Frontal cortex (tissue), 3 donors: ENCODE measurements at regions not wholly inside any gene's neighbourhood (a gene's known extent, or its start where the extent isn't known, plus 50 kb on each side); places are given as distances from the start of the nearest gene placed in this dataset.

Experiments used
- DNase-seq, 2 donors: peaks; one replicate each; pipeline ENCODE4 v3.0.0; 2012; ENCODE audit warnings: low spot score in 2 of 2
- FAIRE-seq: peaks from 2 replicates; lab custom pipeline; 2012; peaks lifted over from hg19 to GRCh38; lab: Jason Lieb, UNC
- donor health status: control.
- donor health status: control.
- donor health status: control.

DNA sequence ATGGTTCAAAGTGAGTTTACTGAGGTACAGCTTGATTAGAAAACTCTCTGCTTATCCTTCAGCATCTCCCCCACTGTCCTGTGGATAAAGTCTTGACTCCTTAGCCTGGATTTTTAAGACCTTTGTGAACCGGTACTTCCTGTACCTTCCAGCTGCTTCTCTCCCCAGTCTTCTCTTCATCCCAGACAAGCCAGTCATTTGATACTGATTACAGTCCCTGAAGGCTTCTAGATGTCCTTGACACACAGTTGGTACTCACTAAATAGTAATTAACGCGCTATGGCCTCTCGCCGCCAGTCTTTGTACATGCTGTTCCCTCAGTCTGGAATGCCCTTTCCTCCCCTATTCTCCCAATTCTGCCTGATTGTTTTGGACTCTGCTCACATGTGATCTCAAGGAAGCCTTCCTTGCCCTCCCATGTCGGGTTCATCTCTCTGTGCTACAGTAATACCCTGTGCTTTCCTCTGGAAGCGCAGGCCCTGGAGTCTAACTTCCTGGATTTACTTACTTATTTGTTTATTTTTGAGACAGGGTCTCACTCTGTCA is 50.6 kb upstream of the PTGR2 start:
- DNase-seq (no peak), FAIRE-seq (no peak)

DNA sequence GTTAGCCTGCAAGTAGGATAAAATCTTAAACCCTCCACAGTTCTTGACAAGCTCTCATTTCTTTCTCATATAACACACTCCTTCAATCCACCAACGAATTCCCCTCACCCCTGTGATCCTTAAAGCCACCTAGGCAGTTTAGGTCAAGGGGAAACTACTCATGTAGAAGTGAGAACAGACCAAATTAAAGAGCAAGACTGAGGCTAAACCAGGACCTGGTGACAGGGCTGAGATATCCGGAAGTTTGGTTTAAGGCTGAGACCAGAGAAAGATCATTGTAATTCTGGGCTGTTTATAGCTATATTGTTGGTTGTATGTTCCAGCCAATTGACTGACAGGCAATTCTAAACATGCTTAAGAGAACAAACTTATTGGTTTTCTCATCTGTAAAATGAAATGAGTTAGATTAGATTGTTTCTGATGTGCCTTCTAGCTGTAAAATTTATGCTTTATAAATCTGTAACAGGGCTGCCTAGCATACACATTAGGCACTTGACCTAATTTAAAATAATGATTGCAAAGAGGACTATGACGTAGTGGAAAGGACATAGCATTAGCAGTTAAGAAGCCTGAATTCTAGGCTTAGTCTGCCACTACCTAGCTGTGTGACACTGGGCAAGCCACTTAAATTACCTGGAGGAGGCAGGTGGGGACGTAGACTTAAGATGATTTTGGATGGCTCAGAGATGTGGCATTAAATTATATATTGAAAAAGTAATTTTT is 53.9 kb upstream of the PTGR2 start:
- FAIRE-seq (no peak), DNase-seq (no peak)

DNA sequence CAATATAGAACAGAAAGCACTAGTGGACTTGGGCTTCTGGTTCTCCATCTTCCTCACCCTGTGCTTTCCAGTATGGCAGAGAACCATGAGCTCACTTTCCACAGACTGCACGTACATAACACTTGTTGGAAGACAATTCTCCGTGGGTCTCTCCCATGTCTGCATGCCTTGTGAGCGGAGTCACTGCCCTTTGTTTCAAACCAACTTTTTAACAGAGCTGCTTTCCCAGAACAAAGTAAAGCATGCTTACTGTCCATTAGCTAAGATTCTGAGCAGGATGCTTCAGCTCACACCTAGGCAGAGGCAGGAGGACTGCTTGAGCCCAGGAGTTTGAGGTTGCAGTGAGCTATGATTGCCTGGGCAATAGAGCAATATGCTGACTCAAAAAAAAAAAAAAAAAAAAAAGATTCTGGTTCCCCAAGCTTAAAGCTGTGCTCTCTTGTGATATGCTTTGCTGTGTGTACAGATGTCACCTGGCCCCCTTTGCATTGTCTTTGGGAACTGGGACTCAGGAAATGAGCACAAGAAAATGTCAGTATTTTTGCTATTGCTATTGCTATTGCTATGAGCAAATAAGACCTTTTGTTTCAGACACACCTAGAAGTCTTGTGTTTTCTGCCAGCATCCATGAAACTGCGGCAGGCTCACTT is 54.6 kb upstream of the PTGR2 start:
- DNase-seq, result no peak
- FAIRE-seq, result no peak

GRCh38 chr14:73796415-73796814 is 55.2 kb upstream of the PTGR2 start:
- FAIRE-seq, result no peak
- no peak for DNase-seq

- DNase-seq (no peak), FAIRE-seq (no peak)
These were observed 55.7 kb upstream of the PTGR2 start for GRCh38 chr14:73795974-73796373.

- DNase-seq (no peak), FAIRE-seq (no peak)
These were observed 56.2 kb upstream of the PTGR2 start for GRCh38 chr14:73795466-73795865.

GRCh38 chr14:73794146-73794545 is 57.5 kb upstream of the PTGR2 start:
- DNase-seq (no peak), FAIRE-seq (no peak)

DNA sequence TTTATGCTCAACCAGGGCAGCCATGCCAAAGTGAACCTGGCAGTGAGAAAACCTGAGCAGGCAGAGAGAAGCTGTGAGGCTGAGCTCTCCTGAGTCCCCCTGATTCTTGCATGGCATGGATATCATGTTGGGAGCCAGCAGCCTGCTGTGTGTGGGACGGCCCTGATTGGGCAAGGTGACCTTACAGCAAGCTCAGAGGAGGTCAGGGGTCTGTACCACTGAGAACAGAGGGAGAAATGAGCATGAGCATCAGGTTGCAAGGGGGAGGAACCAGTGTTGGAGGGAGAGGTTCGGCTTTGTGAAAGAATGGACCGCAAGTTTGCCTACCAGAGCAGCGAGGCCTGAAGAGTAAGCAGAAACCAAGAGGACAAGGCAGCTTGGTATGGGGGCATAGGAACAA is 59.1 kb upstream of the PTGR2 start:
- no peak for FAIRE-seq

GRCh38 chr14:73789989-73790581 is 61.5 kb upstream of the PTGR2 start:
- FAIRE-seq, result no peak
- peak; percentile 52 to 54 for DNase-seq

More for the DNA sequence above, 59.1 kb upstream of the PTGR2 start:
- DNase-seq, result no peak

DNA sequence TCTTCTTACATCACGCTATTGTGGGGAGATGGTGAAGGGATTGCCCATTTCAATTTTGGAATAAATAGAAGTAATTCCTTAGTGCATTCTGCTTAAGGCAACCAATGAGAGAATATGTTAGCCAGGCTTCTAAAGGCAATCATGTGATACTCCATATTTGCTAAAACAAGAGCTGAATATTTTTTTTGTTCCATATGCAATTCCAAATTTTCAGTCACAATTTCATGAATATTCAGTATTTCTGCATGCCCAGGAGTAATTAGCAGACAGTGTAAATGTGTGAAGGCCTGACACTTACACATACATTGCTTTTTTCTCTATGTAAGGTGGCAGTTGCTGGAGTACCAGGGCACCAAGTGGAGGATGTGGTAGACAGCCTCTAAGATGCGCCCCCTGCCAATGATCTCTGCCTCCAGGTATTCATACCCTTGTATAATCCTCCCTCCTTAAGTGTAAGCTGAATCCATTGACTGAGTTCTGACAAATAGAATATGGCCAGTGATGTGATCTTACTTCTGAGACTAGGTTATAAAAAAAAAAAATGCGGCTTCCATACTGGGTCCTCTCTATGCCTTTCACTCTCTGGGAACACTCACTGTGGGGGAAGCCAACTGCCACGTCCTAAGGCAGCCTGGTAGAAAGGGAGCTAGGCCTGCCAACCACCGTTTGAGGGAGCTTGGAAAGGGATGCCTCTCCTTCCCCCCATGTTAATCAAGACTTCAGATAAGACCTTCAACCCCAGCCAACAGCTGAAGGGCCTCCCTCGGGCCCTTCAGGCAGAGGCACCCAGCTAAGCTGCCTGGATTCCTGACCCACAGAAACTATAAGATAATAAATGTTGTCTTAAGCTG is 62.7 kb upstream of the PTGR2 start:
- no peak for DNase-seq
- no peak for FAIRE-seq

GRCh38 chr14:73788317-73788598 is 63.4 kb upstream of the PTGR2 start:
- DNase-seq, result no peak
- FAIRE-seq, result no peak

DNA sequence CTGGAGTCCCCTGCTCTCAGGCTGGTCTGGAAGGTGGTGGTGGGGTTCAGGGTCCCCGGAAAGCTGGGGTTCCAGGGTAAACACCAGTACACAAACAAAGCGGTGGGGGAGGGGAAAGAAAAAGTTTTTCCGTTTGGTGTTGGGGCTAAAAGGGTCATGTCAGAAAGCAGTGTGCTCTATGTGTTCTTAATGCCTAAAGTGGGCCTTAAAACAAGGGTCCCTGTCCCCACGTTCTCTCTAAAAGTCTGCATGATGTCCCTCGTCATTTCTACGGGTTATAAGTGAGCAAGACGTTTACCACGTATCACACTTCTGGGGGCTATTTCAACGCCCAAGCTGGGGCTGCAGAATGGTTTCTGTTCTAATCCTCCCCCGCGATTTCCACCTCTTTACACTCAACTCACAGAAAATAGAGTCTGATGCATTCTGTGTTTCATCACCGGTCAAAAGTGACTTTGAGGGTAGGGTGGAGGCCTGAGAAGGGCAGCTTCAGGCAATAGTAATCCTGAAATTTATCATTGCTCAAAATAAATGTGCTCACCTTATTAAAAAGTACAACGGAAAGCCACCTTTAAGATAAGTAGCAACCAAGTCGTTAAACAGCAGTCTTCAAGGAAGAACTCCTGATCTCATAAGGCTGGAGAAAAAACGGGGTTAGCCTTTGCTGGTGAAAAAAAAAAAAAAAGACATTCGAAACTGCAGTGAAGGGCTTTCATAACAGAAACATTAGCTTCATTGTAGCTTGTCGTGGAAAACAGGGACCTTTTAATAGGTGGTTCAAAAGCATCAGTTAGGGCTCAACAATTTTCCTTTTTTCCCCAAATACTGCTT is 63.9 kb upstream of the PTGR2 start:
- no peak for DNase-seq
- FAIRE-seq, result no peak

- no peak for FAIRE-seq
- DNase-seq, result peak; percentile 60 to 80
These were observed 64.8 kb upstream of the PTGR2 start for GRCh38 chr14:73786636-73787485.

DNA sequence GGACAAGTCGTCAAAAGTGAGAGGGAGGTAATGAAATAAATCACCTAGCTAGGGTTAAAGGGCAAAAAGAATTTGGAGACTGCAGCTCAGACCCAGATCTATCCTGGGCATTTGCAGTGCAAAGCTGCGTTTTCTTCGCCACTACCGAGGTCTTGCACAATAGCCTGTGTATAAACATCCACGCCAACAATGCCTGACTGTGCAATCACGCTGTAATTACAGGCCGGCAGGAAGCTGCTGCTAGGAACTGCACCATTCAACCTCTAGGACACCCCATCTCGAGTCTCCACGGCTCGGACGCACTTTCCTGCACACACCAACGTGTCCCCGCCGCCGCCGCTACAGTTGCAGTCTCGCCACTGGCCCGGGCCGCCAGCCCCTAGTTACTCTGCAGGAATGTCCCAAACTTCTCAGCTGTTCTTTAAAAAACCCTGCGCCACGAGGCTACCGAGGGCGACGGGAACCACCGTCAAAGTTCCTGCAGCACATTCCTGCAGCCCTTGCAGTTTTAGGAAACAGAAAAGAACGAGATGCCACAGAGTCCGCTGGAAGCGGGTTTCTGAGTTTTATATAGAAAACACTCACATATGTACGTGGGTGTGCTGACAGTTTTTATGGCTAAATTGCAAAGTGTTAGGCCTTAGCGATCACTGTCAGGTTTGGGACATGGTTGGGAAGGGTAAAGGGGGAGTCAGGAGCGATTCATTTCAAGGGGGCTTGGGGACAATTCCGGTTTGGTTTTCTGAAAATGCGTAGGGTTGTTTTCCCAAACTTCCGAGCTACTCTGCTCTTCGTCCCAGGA is 65.6 kb upstream of the PTGR2 start:
- FAIRE-seq, result no peak
- peak in 1 of 2 donors; percentile 47 for DNase-seq

DNA sequence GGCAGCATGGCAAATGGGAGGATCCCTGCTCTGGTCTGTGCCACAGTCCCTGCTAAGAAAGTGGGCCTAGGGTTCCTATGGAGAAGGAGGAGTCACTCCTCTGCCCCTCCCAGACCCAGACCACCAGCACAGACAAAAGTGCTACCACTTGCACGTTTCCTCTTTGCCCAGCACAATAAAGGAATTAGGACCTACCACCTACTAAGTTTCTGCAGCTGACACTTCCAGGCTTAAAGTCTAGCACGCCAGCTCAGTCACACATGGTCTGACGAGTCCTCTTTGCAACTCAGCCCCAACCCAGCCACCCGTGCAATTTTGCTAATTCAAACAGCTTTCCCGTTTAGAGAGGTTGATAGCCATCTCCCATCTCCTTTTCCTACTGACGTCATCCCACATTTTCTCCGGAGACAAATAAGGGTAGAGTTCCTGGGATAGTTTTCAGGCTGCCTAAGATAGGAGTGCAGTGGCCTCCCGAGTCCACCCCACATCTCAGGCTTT is 66.2 kb upstream of the PTGR2 start:
- FAIRE-seq (no peak), DNase-seq (no peak)

DNA sequence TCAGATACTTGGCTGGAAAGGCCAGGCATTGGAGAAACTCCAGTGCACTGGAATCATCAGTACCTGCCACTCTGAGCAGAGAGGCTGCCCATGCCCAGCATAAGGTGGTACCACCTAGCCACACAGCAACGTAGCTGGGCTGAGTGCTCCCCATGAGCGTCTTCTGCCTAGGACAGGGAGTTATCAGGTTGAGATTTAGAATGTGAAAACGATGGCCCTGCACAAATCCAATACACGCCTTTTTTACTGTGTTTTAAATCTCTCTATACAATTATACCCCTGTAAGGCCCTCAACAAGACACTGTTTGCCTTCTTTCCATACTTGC is 66.7 kb upstream of the PTGR2 start:
- FAIRE-seq, result no peak

DNA sequence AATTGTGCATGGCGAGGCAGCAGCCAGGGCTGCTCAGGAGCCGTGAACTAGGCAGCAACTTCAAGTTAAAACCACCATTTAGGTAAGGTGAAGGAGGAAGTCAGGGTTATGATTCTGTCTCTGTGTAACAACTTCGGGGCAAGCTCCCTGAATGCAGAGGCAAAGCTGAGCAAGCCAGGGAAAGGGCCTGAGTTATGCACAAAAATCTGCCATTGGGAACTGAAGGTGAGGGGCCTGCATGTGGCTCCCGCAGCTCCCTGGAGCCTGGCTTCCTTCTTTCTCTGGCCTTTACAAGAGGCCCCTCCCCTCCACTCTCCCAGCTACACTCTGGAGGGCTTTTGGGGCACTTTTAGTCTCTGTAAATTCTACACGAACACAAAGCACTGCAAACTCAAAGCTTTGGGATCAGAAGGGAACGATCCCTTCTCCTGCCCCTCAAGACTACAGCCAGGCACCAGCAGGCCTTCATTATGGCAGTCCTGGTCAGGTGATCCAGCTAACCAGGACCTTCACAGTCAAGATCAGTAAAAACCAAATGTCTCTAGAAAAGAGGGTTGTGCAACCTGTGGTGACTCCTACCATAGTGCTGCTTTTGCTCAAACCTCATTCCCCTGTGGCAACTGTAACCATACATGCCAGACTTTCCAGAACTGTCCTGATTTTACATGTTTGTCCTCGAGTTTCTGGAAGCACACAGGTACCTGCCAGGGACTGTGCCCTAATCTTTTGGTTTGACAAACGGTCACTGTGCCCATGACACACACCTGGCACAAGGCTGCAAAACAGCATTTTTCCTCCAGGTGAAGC is 67.2 kb upstream of the PTGR2 start:
- no peak for DNase-seq
- FAIRE-seq, result no peak

More for the DNA sequence above, 66.7 kb upstream of the PTGR2 start:
- no peak for DNase-seq
